Common myeloid progenitor, CD34-positive (primary cell): ENCODE measurements at regions not wholly inside any gene's neighbourhood (a gene's known extent, or its start where the extent isn't known, plus 50 kb on each side); places are given as distances from the start of the nearest gene placed in this dataset.

Experiments
- CTCF ChIA-PET: fragments of 350-600 bp; sonication (Branson Sonifier 250); formaldehyde crosslinking; loops from one replicate; lab custom pipeline; 2021; ENCODE audit warnings: antibody characterized with exemption; lab: Charles Lee
- POLR2A ChIA-PET: fragments of 350-600 bp; sonication (Branson Sonifier 250); formaldehyde crosslinking; loops from one replicate; lab custom pipeline; 2021; ENCODE audit warnings: antibody characterized with exemption; lab: Charles Lee
- DNase-seq, 3 donors: peaks; one replicate each; pipeline versions ENCODE4 v3.0.0 to v3.0.0-alpha.2; 2013
- H3K27ac ChIP-seq, 2 experiments: 1 replicate in 1 of 2; 2 replicates in 1 of 2; pipeline ENCODE4 v1.7.0; 2013; ENCODE audit warnings: inconsistent platforms in 2 of 2, low read length in 2 of 2, mild to moderate bottlenecking in 2 of 2, low read depth in 1 of 2, moderate library complexity in 1 of 2; ENCODE audit not compliant: severe bottlenecking in 2 of 2, insufficient read depth in 1 of 2, poor library complexity in 1 of 2
- H3K27me3 ChIP-seq, 5 experiments: replicated peaks in 2 of 5; 1 replicate in 3 of 5; 2 replicates in 2 of 5; pipeline versions ENCODE4 v1.6.1 to v1.7.0; 2013; ENCODE audit warnings: low read length in 4 of 5, mild to moderate bottlenecking in 2 of 5, moderate library complexity in 2 of 5, inconsistent platforms in 1 of 5; ENCODE audit not compliant: insufficient read depth in 5 of 5, control insufficient read depth in 4 of 5
- H3K36me3 ChIP-seq, 4 experiments: 1 replicate in 2 of 4; 2 replicates in 2 of 4; pipeline versions ENCODE4 v1.6.1 to v1.7.0; 2013; ENCODE audit warnings: low read length in 3 of 4, control low read depth in 1 of 4, mild to moderate bottlenecking in 1 of 4; ENCODE audit not compliant: control insufficient read depth in 4 of 4, insufficient read depth in 4 of 4
- H3K4me1 ChIP-seq, 4 experiments: 1 replicate in 3 of 4; 2 replicates in 1 of 4; pipeline versions ENCODE4 v1.6.1 to v1.7.1; 2013; ENCODE audit warnings: low read length in 3 of 4, mild to moderate bottlenecking in 3 of 4, control low read depth in 1 of 4, inconsistent platforms in 1 of 4, moderate library complexity in 1 of 4; ENCODE audit not compliant: control insufficient read depth in 4 of 4, insufficient read depth in 4 of 4; ENCODE audit errors: control extremely low read depth in 1 of 4
- H3K4me3 ChIP-seq, 7 experiments: 1 replicate in 4 of 7; 2 replicates in 3 of 7; pipeline versions ENCODE4 v1.5.1 to v1.7.0; 2013; ENCODE audit warnings: mild to moderate bottlenecking in 7 of 7, low read length in 6 of 7, moderate library complexity in 6 of 7, inconsistent platforms in 2 of 7, low read depth in 2 of 7, control low read depth in 1 of 7; ENCODE audit not compliant: insufficient read depth in 4 of 7, control insufficient read depth in 1 of 7; ENCODE audit errors: extremely low read depth in 1 of 7
- H3K9me3 ChIP-seq, 5 experiments: 1 replicate in 4 of 5; 2 replicates in 1 of 5; pipeline versions ENCODE4 v1.6.1 to v1.7.1; 2013; ENCODE audit warnings: low read length in 4 of 5, mild to moderate bottlenecking in 2 of 5, inconsistent platforms in 1 of 5, low read depth in 1 of 5, moderate library complexity in 1 of 5; ENCODE audit not compliant: control insufficient read depth in 4 of 5, insufficient read depth in 2 of 5; ENCODE audit errors: control extremely low read depth in 1 of 5
- WGBS: methylation state at CpG from one replicate; pipeline ENCODE4 v1.1.5; 2013; ENCODE audit not compliant: insufficient coverage; 5-methylcytosine and 5-hydroxymethylcytosine counted together

- ChIA-PET CTCF (no interaction called here), POLR2A (no interaction called here)
- Histone ChIP-seq H3K27me3 (no peaks in the 10 kb centered on the region), H3K27ac (no peak overlapping the region), H3K9me3 (no peaks in the 10 kb centered on the region), H3K4me3 (no peak overlapping the region), H3K36me3 (no peaks in the 10 kb centered on the region), H3K4me1 (no peaks in the 10 kb centered on the region)
- no peak for DNase-seq
- 90% methylated on average over 2 of the region's 2 CpGs for WGBS
Measured at GRCh38 chr3:105243076-105243475, 123.6 kb upstream of the ALCAM start.

GRCh38 chr3:105246536-105246935 is 120.2 kb upstream of the ALCAM start:
- H3K36me3 ChIP-seq, result no peaks in the 10 kb centered on the region
- ChIA-PET CTCF (no interaction called here), POLR2A (no interaction called here)
- no peak for DNase-seq
- H3K9me3 ChIP-seq, result no peaks in the 10 kb centered on the region
- no peaks in the 10 kb centered on the region for H3K4me1 ChIP-seq
- no peaks in the 10 kb centered on the region for H3K27me3 ChIP-seq
- H3K4me3 ChIP-seq, result no peak overlapping the region
- 100% methylated on average over 2 of the region's 3 CpGs for WGBS
- no peak overlapping the region for H3K27ac ChIP-seq

- CTCF ChIA-PET, result no interaction called here
- Histone ChIP-seq H3K36me3 (no peaks in the 10 kb centered on the region), H3K4me3 (no peak overlapping the region), H3K9me3 (no peaks in the 10 kb centered on the region), H3K27ac (no peak overlapping the region), H3K4me1 (no peaks in the 10 kb centered on the region), H3K27me3 (no peaks in the 10 kb centered on the region)
- WGBS, result 100% methylated on average over 2 of the region's 3 CpGs
- POLR2A ChIA-PET, result no interaction called here
- DNase-seq, result no peak
Measured at GRCh38 chr3:105253225-105253624, 113.5 kb upstream of the ALCAM start.

- DNase-seq, result no peak
- Histone ChIP-seq H3K36me3 (no peaks in the 10 kb centered on the region), H3K9me3 (no peaks in the 10 kb centered on the region), H3K27me3 (no peaks in the 10 kb centered on the region), H3K4me3 (no peak overlapping the region), H3K4me1 (no peaks in the 10 kb centered on the region), H3K27ac (no peak overlapping the region)
- POLR2A ChIA-PET, result no interaction called here
- CTCF ChIA-PET, result no interaction called here
- WGBS, result 80% methylated on average over 1 of the region's 2 CpGs
Measured at GRCh38 chr3:105254154-105254553, 112.6 kb upstream of the ALCAM start.

DNA sequence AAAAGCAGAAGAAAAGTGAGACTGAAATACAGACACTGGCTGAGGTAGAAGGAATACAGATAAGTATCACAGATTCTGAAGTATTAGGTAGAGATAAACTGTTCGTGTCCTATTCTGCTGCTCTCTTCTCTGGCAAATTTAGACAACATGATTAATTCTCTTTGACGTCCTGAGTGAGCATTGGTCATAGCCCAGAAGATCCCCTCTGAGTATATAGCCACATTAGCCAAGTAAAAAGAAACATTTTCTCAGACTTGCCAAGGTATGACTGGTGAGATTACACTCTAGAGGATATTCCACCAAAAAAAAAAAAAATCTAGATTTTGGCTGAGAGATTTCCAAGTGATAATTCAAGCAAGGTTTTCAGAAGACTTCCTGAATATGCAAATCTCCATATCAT is 111.4 kb upstream of the ALCAM start:
- no peak for DNase-seq
- H3K36me3 ChIP-seq, result no peaks in the 10 kb centered on the region
- WGBS, result 80% methylated on average over 2 of the region's 2 CpGs
- no peak overlapping the region for H3K4me3 ChIP-seq
- no peaks in the 10 kb centered on the region for H3K9me3 ChIP-seq
- ChIA-PET CTCF (no interaction called here), POLR2A (no interaction called here)
- no peaks in the 10 kb centered on the region for H3K27me3 ChIP-seq
- no peak overlapping the region for H3K27ac ChIP-seq
- H3K4me1 ChIP-seq, result no peaks in the 10 kb centered on the region

DNA sequence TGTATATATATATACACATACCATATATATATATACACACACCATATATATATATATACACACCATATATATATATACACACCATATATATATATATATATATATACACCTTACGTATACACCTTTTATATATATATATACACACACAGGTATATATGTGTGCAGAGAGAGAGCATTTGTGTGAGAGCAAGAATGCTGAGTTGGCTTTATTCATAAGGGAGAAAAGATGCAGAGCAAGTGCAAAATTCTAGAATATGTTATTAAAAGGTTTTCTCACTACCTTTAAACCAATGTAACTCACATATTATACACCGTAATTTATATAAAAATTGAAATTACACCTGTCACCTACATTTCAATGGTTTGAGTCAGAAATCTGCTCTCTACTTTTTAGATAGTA is 107.2 kb upstream of the ALCAM start:
- Histone ChIP-seq H3K27ac (no peak overlapping the region), H3K4me3 (no peak overlapping the region), H3K27me3 (no peaks in the 10 kb centered on the region), H3K36me3 (no peaks in the 10 kb centered on the region), H3K4me1 (no peaks in the 10 kb centered on the region), H3K9me3 (no peaks in the 10 kb centered on the region)
- ChIA-PET POLR2A (no interaction called here), CTCF (no interaction called here)
- WGBS, result no CpG with 5 or more reads among the region's 2 CpGs
- no peak for DNase-seq

GRCh38 chr3:105260385-105260784 is 106.3 kb upstream of the ALCAM start:
- no peak overlapping the region for H3K4me3 ChIP-seq
- no peaks in the 10 kb centered on the region for H3K36me3 ChIP-seq
- no peak overlapping the region for H3K27ac ChIP-seq
- ChIA-PET CTCF (no interaction called here), POLR2A (no interaction called here)
- no peaks in the 10 kb centered on the region for H3K27me3 ChIP-seq
- peak in 1 of 3 donors; percentile 1 for DNase-seq
- 97% methylated on average over 4 of the region's 4 CpGs for WGBS
- no peaks in the 10 kb centered on the region for H3K9me3 ChIP-seq
- no peaks in the 10 kb centered on the region for H3K4me1 ChIP-seq
